ENCODE measurements at regions not wholly inside any gene's neighbourhood (a gene's known extent, or its start where the extent isn't known, plus 50 kb on each side); places are given as distances from the start of the nearest gene placed in this dataset.

GRCh38 chr5:39475881-39476842 is 51.4 kb upstream of the DAB2 start:
- no peak for DNase-seq (ENCODE audit: low spot score)
- H3K27ac ChIP-seq = no peak overlapping the region
- ChIA-PET CTCF (interaction anchor here (0.6 kb wide), 1 partner anchor 1593 kb away, joined by 3 read pairs; no protein-coding TSS in a partner anchor), POLR2A (ENCODE audit: low non-redundant PET) (no interaction called here)
- TF ChIP-seq CTCF (conservative IDR thresholded peaks at IDR 0.05; ENCODE audit: low read depth) = no peak

GRCh38 chr5:39475159-39475571 is 50.4 kb upstream of the DAB2 start:
- no peak overlapping the region for H3K27ac ChIP-seq
- no peak for TF ChIP-seq CTCF (conservative IDR thresholded peaks at IDR 0.05; ENCODE audit: low read depth)
- ChIA-PET CTCF (interaction anchor here (0.6 kb wide), 1 partner anchor 1592 kb away, joined by 3 read pairs; no protein-coding TSS in a partner anchor), POLR2A (ENCODE audit: low non-redundant PET) (no interaction called here)
- no peak for DNase-seq (ENCODE audit: low spot score)
